Ovary (tissue), 7 donors: ENCODE measurements at regions not wholly inside any gene's neighbourhood (a gene's known extent, or its start where the extent isn't known, plus 50 kb on each side); places are given as distances from the start of the nearest gene placed in this dataset.

Experiments used
- DNase-seq, 5 donors: peaks; one replicate each; pipeline ENCODE4 v3.0.0-alpha.2; 2019 to 2020
- H3K27ac ChIP-seq, 2 donors: fragments of 200-600 bp; one replicate each; pipeline versions ENCODE4 v1.5.1 to v1.8.0; 2019 to 2022
- H3K27me3 ChIP-seq: fragments of 200-600 bp; one replicate; pipeline ENCODE4 v1.8.0; 2022
- H3K36me3 ChIP-seq: fragments of 200-600 bp; sonication (generic); one replicate; pipeline ENCODE4 v1.5.1; 2019
- H3K4me1 ChIP-seq: one replicate; pipeline ENCODE4 v1.8.1; 2013; ENCODE audit warnings: mild to moderate bottlenecking, moderate library complexity; ENCODE audit not compliant: insufficient read depth
- H3K4me3 ChIP-seq: fragments of 200-600 bp; sonication (generic); one replicate; pipeline ENCODE4 v1.5.1; 2017
- H3K9me3 ChIP-seq, 2 donors: fragments of 200-600 bp in 1 of 2; sonication (generic) in 1 of 2; one replicate each; pipeline versions ENCODE4 v1.5.1 to v1.8.1; 2013 to 2019; ENCODE audit warnings: mild to moderate bottlenecking in 1 of 2, moderate library complexity in 1 of 2
- CTCF ChIP-seq, 3 donors: fragments of 450-650 bp in 2 of 3; fragments of 200-600 bp in 1 of 3; IDR thresholded peaks; one replicate each; pipeline versions ENCODE4 v1.5.1 to v1.8.0; 2016 to 2022; ENCODE audit warnings: antibody characterized with exemption in 3 of 3, mild to moderate bottlenecking in 1 of 3
- EP300 ChIP-seq: sonication (generic); formaldehyde crosslinking; IDR thresholded peaks from one replicate; pipeline ENCODE4 v1.6.1; 2017; ENCODE audit warnings: antibody characterized with exemption
- POLR2A ChIP-seq: fragments of 450-650 bp; IDR thresholded peaks from one replicate; pipeline ENCODE4 v1.6.1; 2017; ENCODE audit warnings: antibody characterized with exemption, mild to moderate bottlenecking, moderate library complexity
- WGBS, 3 donors: extraction: QIAGEN DNeasy Blood & Tissue Kit in 1 of 3; methylation state at CpG; one replicate each; pipeline versions ENCODE4 v1.1.5 to v1.1.7; 2013 to 2017; 5-methylcytosine and 5-hydroxymethylcytosine counted together
- intact Hi-C, 4 donors: fragments of 100-400 bp; cut with DNase I; formaldehyde crosslinking; loops; one replicate each; pipeline versions ENCODE4 v1.11.0 to v1.15.1; 2022 to 2023
- donor health status: DM: no; HTN: no; CAD: no; lungs with moderate emphysema.
- donor health status: DM: no; HTN: no; CAD: no.
- donor health status: Bipolar disorder and iron deficiency.
- donor health status: DM: no; HTN: no; CAD: no.
- donor health status: DM: yes; HTN: yes; CAD: no.

DNA sequence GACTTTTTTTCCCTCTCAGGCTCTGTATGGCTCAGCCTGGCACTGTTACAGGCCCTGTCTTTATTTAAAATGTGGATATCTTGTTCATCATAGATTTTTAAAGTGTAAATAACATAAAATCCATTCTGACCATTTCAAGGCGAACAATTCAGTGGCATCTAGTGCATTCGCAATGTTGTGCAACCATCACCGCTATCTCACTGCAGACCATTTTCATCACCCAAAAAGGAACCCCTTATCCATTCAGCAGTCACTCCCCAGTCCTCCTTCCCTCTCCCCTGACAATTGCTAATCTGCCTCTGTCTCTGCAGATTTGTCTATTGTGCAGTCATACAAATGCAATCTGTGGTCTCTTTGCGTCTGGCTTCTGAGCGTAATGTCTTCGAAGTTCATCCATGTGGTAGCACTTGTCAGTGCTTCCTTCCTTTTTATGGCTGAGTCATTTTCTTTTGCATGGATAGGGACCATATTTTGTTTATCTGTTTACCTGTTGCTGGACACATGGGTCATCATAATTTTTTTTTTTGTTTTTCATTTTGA is 148.8 kb upstream of the LHX5 start:
- Histone ChIP-seq H3K9me3 (no peaks in the 10 kb centered on the region), H3K36me3 (no peaks in the 10 kb centered on the region), H3K27me3 (no peaks in the 10 kb centered on the region), H3K4me3 (no peak overlapping the region), H3K27ac (no peak overlapping the region), H3K4me1 (no peaks in the 10 kb centered on the region)
- intact Hi-C loops, result no loop called here
- no peak for DNase-seq
- 74 to 80% (median 78%) methylated on average over 6 of the region's 6 CpGs for WGBS, 3 donors
- TF ChIP-seq POLR2A (no peak), CTCF (IDR thresholded peaks at IDR 0.05) (no peak), EP300 (no peak)

GRCh38 chr12:113619202-113619601 is 147.5 kb upstream of the LHX5 start:
- Histone ChIP-seq H3K27ac (no peak overlapping the region), H3K4me3 (no peak overlapping the region), H3K9me3 (no peaks in the 10 kb centered on the region), H3K27me3 (no peaks in the 10 kb centered on the region), H3K36me3 (no peaks in the 10 kb centered on the region), H3K4me1 (no peaks in the 10 kb centered on the region)
- DNase-seq, result no peak
- intact Hi-C loops, result no loop called here
- 42 to 52% (median 47%) methylated on average over 5 of the region's 5 CpGs for WGBS, 3 donors
- TF ChIP-seq POLR2A, result no peak
- no peak for TF ChIP-seq CTCF (IDR thresholded peaks at IDR 0.05)
- TF ChIP-seq EP300, result no peak

- Histone ChIP-seq H3K27ac (no peak overlapping the region), H3K9me3 (no peaks in the 10 kb centered on the region), H3K4me3 (no peak overlapping the region), H3K27me3 (no peaks in the 10 kb centered on the region), H3K36me3 (no peaks in the 10 kb centered on the region), H3K4me1 (no peaks in the 10 kb centered on the region)
- TF ChIP-seq CTCF (IDR thresholded peaks at IDR 0.05), result no peak
- TF ChIP-seq EP300, result no peak
- TF ChIP-seq POLR2A, result no peak
- intact Hi-C loops, result no loop called here
- 78 to 88% (median 83%) methylated on average over 2 of the region's 2 CpGs for WGBS, 3 donors
- no peak for DNase-seq
These were observed 141.7 kb upstream of the LHX5 start for GRCh38 chr12:113613414-113613813.

GRCh38 chr12:113612793-113613192 is 141.1 kb upstream of the LHX5 start:
- H3K27ac ChIP-seq, result no peak overlapping the region
- no peaks in the 10 kb centered on the region for H3K4me1 ChIP-seq
- intact Hi-C loops, result no loop called here
- H3K36me3 ChIP-seq, result no peaks in the 10 kb centered on the region
- H3K9me3 ChIP-seq, result no peaks in the 10 kb centered on the region
- TF ChIP-seq CTCF (IDR thresholded peaks at IDR 0.05) (no peak), POLR2A (no peak), EP300 (no peak)
- WGBS, 3 donors, result 57 to 71% (median 61%) methylated on average over 3 of the region's 3 CpGs
- H3K27me3 ChIP-seq, result no peaks in the 10 kb centered on the region
- H3K4me3 ChIP-seq, result no peak overlapping the region
- no peak for DNase-seq
